Aorta (tissue), 5 donors: ENCODE measurements at regions not wholly inside any gene's neighbourhood (a gene's known extent, or its start where the extent isn't known, plus 50 kb on each side); places are given as distances from the start of the nearest gene placed in this dataset.
A peak's percentile ranks its signal among the peaks of the same experiment; 100 is the strongest.

Experiments used
- ATAC-seq: fragments of 200-7000 bp; cut with Tn5 transposase; one replicate; pipeline ENCODE4 v1.9.1; 2022; ENCODE audit warnings: moderate library complexity; ENCODE audit not compliant: low FRiP score
- DNase-seq, 2 donors: peaks; one replicate each; pipeline ENCODE4 v3.0.0-alpha.2; 2020
- H3K27ac ChIP-seq, 2 donors: one replicate each; pipeline ENCODE4 v1.5.1; 2013; ENCODE audit warnings: low read length in 2 of 2, mild to moderate bottlenecking in 2 of 2, moderate library complexity in 2 of 2, control low read depth in 1 of 2, inconsistent platforms in 1 of 2, low read depth in 1 of 2
- H3K27me3 ChIP-seq, 2 donors: one replicate each; pipeline ENCODE4 v1.6.1; 2013; ENCODE audit warnings: control low read depth in 1 of 2, low read length in 1 of 2, mild to moderate bottlenecking in 1 of 2, moderate library complexity in 1 of 2; ENCODE audit not compliant: insufficient read depth in 2 of 2, control insufficient read depth in 1 of 2
- H3K36me3 ChIP-seq, 2 donors: one replicate each; pipeline ENCODE4 v1.6.1; 2013; ENCODE audit warnings: control low read depth in 1 of 2, low read length in 1 of 2, mild to moderate bottlenecking in 1 of 2; ENCODE audit not compliant: insufficient read depth in 2 of 2, control insufficient read depth in 1 of 2
- H3K4me1 ChIP-seq, 2 donors: one replicate each; pipeline ENCODE4 v1.6.1; 2013; ENCODE audit warnings: low read length in 2 of 2, control low read depth in 1 of 2, mild to moderate bottlenecking in 1 of 2, moderate library complexity in 1 of 2; ENCODE audit not compliant: insufficient read depth in 2 of 2, control insufficient read depth in 1 of 2
- H3K4me3 ChIP-seq, 2 donors: one replicate each; pipeline ENCODE4 v1.5.1; 2013; ENCODE audit warnings: low read length in 2 of 2, control low read depth in 1 of 2, mild to moderate bottlenecking in 1 of 2
- H3K9me3 ChIP-seq: one replicate; pipeline ENCODE4 v1.6.1; 2013; ENCODE audit warnings: mild to moderate bottlenecking, low read length; ENCODE audit not compliant: control insufficient read depth
- WGBS, 2 donors: extraction: QIAGEN DNeasy Blood & Tissue Kit; methylation state at CpG; one replicate each; pipeline ENCODE4 v1.1.7; 2013; 5-methylcytosine and 5-hydroxymethylcytosine counted together
- intact Hi-C, 2 donors: fragments of 100-400 bp; cut with DNase I; formaldehyde crosslinking; loops; one replicate each; pipeline versions ENCODE4 v1.14.2 to v1.15.0; 2022
- donor health status: healthy with polysubstance abuse.
- donor health status: Bipolar disorder and iron deficiency.
- donor health status: DM: no; HTN: no; CAD: no.
- donor health status: DM: no; HTN: no; CAD: no.
- donor health status: DM: yes; HTN: yes; CAD: no.

DNA sequence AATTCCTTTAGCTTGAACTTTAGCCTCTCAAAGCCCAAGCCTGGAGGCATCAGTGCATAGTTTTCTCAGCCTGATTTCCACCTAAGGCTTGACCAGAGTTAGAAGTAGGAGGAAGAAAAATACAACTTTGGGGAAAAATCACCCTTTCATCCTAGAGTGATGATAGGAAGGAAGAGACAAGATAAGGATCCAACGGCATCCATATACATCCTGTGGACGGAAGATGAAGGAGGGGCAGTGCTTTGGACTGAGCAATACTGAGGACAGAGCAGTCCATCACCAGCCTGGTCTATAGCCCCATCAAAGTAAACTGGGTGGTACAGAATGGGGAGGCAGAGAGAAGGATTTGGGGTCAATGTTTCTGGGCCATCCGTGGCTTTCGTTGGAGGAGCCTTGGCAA lies 247.9 kb downstream of the FAM76B start:
- H3K4me3 ChIP-seq: no peak overlapping the region
- no peaks in the 10 kb centered on the region for H3K4me1 ChIP-seq
- whole genome bisulfite sequencing, 2 donors: 91 to 96% methylated on average over 4 of the region's 4 CpGs
- no peak for ATAC-seq
- intact Hi-C loops: no loop called here
- no peaks in the 10 kb centered on the region for H3K36me3 ChIP-seq
- no peaks in the 10 kb centered on the region for H3K9me3 ChIP-seq
- H3K27ac ChIP-seq: no peak overlapping the region
- no peak for DNase-seq
- no peaks in the 10 kb centered on the region for H3K27me3 ChIP-seq

DNA sequence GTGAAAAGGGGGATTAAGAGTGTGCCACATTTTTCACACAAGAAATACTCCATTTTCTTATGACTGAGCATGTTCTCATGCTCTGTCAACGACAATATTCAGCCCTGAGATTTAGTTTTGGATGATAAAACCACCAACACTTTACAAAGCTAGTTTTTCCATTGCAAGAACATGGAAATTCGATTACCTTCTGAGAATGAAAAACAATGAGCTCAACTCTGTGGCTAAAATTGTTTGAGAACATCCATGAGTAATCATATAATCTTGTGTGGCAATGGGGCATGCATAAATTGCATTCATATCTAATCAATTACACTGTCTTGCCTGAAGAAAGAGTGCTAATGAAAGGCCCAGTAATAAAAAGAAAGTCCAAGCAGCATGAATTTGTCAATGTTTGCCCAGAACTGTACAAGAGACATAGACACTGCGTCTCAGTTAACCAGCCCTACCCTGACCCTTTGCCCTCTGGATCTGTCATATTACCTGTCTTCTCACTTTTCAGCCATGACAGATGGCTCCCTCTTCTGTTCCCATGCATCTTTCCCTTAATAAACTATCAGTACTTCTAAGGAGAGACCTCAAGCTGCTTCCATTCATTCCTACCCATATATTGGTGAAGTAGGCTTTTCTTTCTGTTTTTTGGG lies 253.4 kb downstream of the FAM76B start:
- Histone ChIP-seq H3K27me3 (no peaks in the 10 kb centered on the region), H3K36me3 (no peaks in the 10 kb centered on the region), H3K27ac (no peak overlapping the region), H3K4me3 (no peak overlapping the region), H3K4me1 (no peaks in the 10 kb centered on the region), H3K9me3 (no peaks in the 10 kb centered on the region)
- DNase-seq: no peak
- intact Hi-C loops: no loop called here
- 68 to 69% methylated on average over 3 of the region's 3 CpGs for WGBS, 2 donors
- no peak for ATAC-seq

DNA sequence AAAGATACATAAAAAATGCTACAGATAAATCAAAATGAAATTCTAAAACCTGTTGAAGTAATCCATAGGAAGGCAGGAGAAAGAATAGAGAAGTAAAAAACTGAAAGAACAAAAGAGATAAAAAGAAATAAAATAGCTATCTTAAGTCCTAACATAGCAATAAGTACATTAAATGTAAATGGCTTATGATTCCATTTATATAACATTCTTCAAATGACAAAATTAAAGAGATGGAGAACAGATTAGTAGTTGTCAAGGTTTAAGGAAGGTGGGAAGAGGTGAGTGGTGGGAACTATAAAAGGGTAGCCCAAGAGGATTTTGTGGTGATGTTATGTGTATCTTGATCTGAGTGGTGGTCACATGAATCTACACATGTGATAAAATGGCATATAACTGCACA lies 254.8 kb downstream of the FAM76B start:
- DNase-seq (no peak), ATAC-seq (no peak)
- H3K9me3 ChIP-seq: no peaks in the 10 kb centered on the region
- intact Hi-C loops: no loop called here
- H3K27me3 ChIP-seq: no peaks in the 10 kb centered on the region
- no peak overlapping the region for H3K4me3 ChIP-seq
- no peaks in the 10 kb centered on the region for H3K36me3 ChIP-seq
- H3K27ac ChIP-seq: no peak overlapping the region
- no peaks in the 10 kb centered on the region for H3K4me1 ChIP-seq

DNA sequence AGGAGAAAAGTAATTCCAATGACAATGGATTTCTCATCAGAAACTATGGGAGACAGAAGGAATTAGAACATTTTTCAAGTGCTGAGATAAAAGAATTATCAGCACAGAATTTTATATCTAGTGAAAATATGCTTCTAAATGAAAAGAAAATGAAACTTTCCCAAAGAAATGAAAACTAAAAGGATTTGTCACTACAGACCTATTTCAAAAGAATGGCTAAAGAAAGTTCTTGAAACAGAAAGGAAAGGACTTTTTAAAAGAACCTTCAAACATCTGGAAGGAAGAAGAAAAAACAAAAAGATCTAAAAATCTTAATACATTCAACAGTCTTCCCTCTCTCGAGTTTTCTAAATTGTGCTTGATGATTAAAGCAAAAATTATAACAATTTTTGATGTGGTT lies 255.4 kb downstream of the FAM76B start:
- no peak for ATAC-seq
- no peaks in the 10 kb centered on the region for H3K9me3 ChIP-seq
- WGBS, 2 donors: 90 to 94% methylated on average over 1 of the region's 1 CpG
- no peak overlapping the region for H3K27ac ChIP-seq
- no peaks in the 10 kb centered on the region for H3K4me1 ChIP-seq
- H3K4me3 ChIP-seq: no peak overlapping the region
- no peaks in the 10 kb centered on the region for H3K36me3 ChIP-seq
- H3K27me3 ChIP-seq: no peaks in the 10 kb centered on the region
- intact Hi-C loops: no loop called here
- DNase-seq: no peak

DNA sequence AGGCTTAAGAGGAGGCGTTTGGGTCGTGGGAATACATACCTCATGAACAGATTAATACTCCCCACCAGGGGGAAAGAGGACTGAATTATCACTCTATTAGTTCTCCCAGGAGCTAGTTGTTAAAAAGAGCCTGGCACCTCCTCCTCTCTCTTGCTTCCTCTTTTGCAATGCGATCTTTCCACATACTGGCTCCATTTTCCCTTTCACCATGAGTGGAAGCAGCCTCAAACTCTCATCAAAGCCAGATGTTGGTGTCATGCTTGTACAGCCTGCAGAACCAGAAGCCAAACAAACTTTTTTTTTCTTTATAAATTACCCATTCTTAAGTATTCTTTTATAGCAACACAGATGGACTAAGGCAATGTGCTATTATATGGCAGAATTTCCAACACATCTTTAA lies 258.5 kb downstream of the FAM76B start:
- Histone ChIP-seq H3K27me3 (no peaks in the 10 kb centered on the region), H3K27ac (no peak overlapping the region), H3K36me3 (no peaks in the 10 kb centered on the region), H3K9me3 (no peaks in the 10 kb centered on the region), H3K4me3 (peak overlapping the region in 1 of 2 donors; percentile 8), H3K4me1 (no peaks in the 10 kb centered on the region)
- intact Hi-C loops: no loop called here
- WGBS, 2 donors: 87 to 92% methylated on average over 3 of the region's 3 CpGs
- ATAC-seq: no peak
- DNase-seq: no peak

DNA sequence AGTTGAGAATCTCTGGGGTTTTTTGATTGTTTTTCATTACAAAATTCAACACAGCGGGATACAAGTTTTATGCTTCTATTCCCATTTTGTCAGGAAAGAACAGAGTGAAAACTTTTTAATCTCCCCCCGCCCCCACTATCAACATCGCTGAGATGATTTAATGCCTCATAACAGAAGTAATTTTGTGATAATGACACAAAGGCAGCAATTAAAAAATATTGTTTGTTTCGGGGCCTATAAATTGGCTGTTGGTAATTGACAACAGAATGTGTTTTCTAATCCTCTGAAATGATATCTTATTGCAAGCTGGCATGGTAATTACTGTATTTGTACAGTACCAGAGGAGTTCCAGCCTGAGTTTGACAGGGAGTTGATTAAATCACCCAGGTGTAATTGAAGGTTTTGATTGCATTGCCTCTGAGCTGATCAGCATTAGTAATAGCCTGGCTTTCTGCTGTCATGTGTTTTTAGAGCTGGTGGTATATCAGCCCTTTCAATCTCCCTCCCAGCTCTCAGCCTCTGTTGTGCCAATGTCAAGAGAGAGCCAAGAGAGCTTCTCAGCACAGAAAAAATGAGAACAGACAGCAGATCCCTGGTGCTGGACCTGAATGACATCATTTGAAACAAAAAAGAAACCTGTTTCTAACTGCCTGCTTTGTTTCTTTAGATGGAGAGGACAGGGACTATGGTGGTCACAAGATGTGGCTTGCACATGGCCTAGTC lies 265.1 kb downstream of the FAM76B start:
- H3K4me1 ChIP-seq: no peaks in the 10 kb centered on the region
- no peaks in the 10 kb centered on the region for H3K36me3 ChIP-seq
- no peaks in the 10 kb centered on the region for H3K27me3 ChIP-seq
- intact Hi-C loops: no loop called here
- 85 to 90% methylated on average over 4 of the region's 4 CpGs for WGBS, 2 donors
- H3K9me3 ChIP-seq: no peaks in the 10 kb centered on the region
- DNase-seq: no peak
- no peak overlapping the region for H3K27ac ChIP-seq
- no peak overlapping the region for H3K4me3 ChIP-seq
- ATAC-seq: no peak

DNA sequence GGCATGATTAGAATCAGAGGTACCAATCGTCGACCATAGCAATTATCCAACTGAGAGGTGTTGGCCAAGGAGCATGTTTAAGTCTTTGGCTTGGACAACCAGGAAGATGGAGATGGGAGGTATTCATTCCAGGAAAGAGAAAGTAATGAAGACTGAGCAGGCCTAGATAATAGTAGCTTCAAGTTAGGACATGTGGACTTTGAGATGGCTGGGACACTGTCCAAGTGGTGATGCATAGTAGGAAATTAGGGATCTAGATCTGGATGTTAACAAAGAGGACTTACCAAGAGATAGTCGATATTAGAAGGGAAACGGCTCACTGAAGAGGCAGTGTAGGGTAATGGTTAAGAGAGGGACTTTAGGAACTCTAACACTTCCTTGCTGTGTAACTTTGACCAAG lies 266.7 kb downstream of the FAM76B start:
- no peak for DNase-seq
- no peak overlapping the region for H3K4me3 ChIP-seq
- ATAC-seq: no peak
- no peak overlapping the region for H3K27ac ChIP-seq
- WGBS, 2 donors: 78 to 93% methylated on average over 4 of the region's 4 CpGs
- H3K9me3 ChIP-seq: no peaks in the 10 kb centered on the region
- intact Hi-C loops: no loop called here
- no peaks in the 10 kb centered on the region for H3K4me1 ChIP-seq
- no peaks in the 10 kb centered on the region for H3K27me3 ChIP-seq
- H3K36me3 ChIP-seq: no peaks in the 10 kb centered on the region

DNA sequence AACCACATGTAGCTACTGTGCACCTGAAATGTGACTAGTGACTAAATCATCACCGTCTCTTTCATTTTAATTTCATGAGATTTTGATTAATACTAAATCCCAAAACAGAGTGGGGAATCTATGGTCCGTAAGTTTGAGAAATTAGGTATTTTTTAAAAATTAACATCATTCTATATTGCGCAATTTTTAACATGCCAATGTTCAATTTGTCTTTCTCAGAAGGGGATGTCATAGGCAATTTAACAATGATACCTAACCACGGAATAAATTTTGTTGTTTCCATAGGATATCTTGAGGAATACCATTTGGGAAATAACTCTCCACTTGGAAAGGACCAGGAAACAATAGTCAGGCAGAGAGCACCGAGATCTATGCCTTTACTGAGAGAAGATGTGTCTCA lies 267.7 kb downstream of the FAM76B start:
- intact Hi-C loops: no loop called here
- no peaks in the 10 kb centered on the region for H3K9me3 ChIP-seq
- no peaks in the 10 kb centered on the region for H3K36me3 ChIP-seq
- H3K27me3 ChIP-seq: no peaks in the 10 kb centered on the region
- H3K4me1 ChIP-seq: no peaks in the 10 kb centered on the region
- no peak for ATAC-seq
- H3K27ac ChIP-seq: no peak overlapping the region
- DNase-seq: no peak
- H3K4me3 ChIP-seq: no peak overlapping the region
- 97 to 98% methylated on average over 5 of the region's 5 CpGs for WGBS, 2 donors

DNA sequence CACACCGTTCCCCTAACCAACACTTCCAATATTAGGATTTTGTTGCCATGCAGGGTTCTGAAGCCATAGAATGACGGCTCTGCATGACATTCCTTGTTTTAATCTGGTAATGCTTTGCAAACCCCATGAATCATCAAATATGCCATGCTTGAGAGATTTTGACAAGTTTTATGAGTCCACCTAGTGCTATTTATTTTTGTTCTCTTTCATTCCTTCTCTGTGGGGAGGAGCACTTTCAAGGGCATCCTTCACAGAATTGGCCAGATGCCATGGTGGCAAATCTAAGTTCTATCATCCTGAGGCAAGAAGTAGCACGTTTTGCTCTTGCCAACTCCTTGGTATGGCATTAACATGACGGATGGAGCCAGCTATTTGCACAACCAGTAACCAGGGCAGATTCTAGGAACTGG lies 268.4 kb downstream of the FAM76B start:
- DNase-seq: no peak
- Histone ChIP-seq H3K27me3 (no peaks in the 10 kb centered on the region), H3K27ac (no peak overlapping the region), H3K36me3 (no peaks in the 10 kb centered on the region), H3K4me3 (no peak overlapping the region), H3K9me3 (no peaks in the 10 kb centered on the region), H3K4me1 (no peaks in the 10 kb centered on the region)
- 56 to 65% methylated on average over 4 of the region's 4 CpGs for WGBS, 2 donors
- intact Hi-C loops: no loop called here
- no peak for ATAC-seq
